HepG2 (cell line): ENCODE measurements at regions not wholly inside any gene's neighbourhood (a gene's known extent, or its start where the extent isn't known, plus 50 kb on each side); places are given as distances from the start of the nearest gene placed in this dataset.

Experiments
- ATAC-seq: fragments of 200-7000 bp; cut with Tn5 transposase; 3 replicates; pipeline ENCODE4 v1.9.1; 2020; ENCODE audit warnings: mild to moderate bottlenecking, moderate library complexity
- BruUV-seq: library from RNA; stranded (reverse); fragments of 400-500 nt; replicated peaks from 2 replicates; lab custom pipeline; 2021; lab: Mats Ljungman, UMichigan
- CTCF ChIA-PET: fragments of 300-600 bp; formaldehyde crosslinking; extraction: SDS; loops from one replicate; lab custom pipeline; 2021; ENCODE audit warnings: low total read pairs, inconsistent platforms, low intra/inter-chr PET ratio; lab: Yijun Ruan, JAX
- POLR2A ChIA-PET: fragments of 350-600 bp; sonication (Branson Sonifier 250); formaldehyde crosslinking; loops from one replicate; lab custom pipeline; 2020; ENCODE audit warnings: antibody characterized with exemption, inconsistent platforms; lab: Yijun Ruan, JAX
- DNase-seq: peaks from one replicate; pipeline ENCODE4 v3.0.0-alpha.2; 2015; ENCODE audit warnings: low spot score
- FAIRE-seq: peaks from 3 replicates; lab custom pipeline; 2011; peaks lifted over from hg19 to GRCh38; lab: Jason Lieb, UNC
- H2AFZ ChIP-seq: one replicate; pipeline ENCODE4 v1.6.1; 2011; ENCODE audit warnings: low read length, inconsistent platforms
- H3K27ac ChIP-seq: fragments of 300-600 bp; 3 replicates; pipeline ENCODE4 v1.8.0; 2011; ENCODE audit warnings: mixed run types, mild to moderate bottlenecking, mixed read lengths, low read length, inconsistent platforms; ENCODE audit not compliant: insufficient read depth; ENCODE audit errors: extremely low read length
- H3K27me3 ChIP-seq, 2 experiments: fragments of 200-600 bp in 1 of 2; 2 replicates in 1 of 2; 3 replicates in 1 of 2; pipeline versions ENCODE4 v1.6.0 to v1.8.0; 2011; ENCODE audit warnings: low read length in 2 of 2, mild to moderate bottlenecking in 2 of 2, moderate library complexity in 2 of 2, inconsistent platforms in 1 of 2; ENCODE audit not compliant: insufficient read depth in 2 of 2, control insufficient read depth in 1 of 2
- H3K36me3 ChIP-seq, 2 experiments: fragments of 200-600 bp in 1 of 2; replicated peaks in 1 of 2; 2 replicates in 1 of 2; 3 replicates in 1 of 2; pipeline versions ENCODE4 v1.5.1 to v1.8.0; 2011; ENCODE audit warnings: low read length in 2 of 2, inconsistent platforms in 1 of 2; ENCODE audit not compliant: insufficient read depth in 2 of 2, control insufficient read depth in 1 of 2
- H3K4me1 ChIP-seq: 2 replicates; pipeline ENCODE4 v1.5.1; 2012; ENCODE audit warnings: low read length, inconsistent platforms; ENCODE audit not compliant: insufficient read depth
- H3K4me2 ChIP-seq: 2 replicates; pipeline ENCODE4 v1.6.0; 2011; ENCODE audit warnings: low read depth, low read length, inconsistent platforms
- H3K4me3 ChIP-seq, 3 experiments: fragments of 200-600 bp in 1 of 3; sonication (generic), shearing (Covaris generic) in 1 of 3; replicated peaks in 1 of 3; 2 replicates each; pipeline ENCODE4 v1.5.1; 2011 to 2016; ENCODE audit warnings: low read length in 3 of 3, inconsistent platforms in 2 of 3, low read depth in 2 of 3, mild to moderate bottlenecking in 2 of 3, control low read depth in 1 of 3, mixed read lengths in 1 of 3; ENCODE audit not compliant: insufficient read depth in 1 of 3
- H3K79me2 ChIP-seq: one replicate; pipeline ENCODE4 v1.6.1; 2011; ENCODE audit warnings: low read length, inconsistent platforms; ENCODE audit not compliant: insufficient read depth
- H3K9ac ChIP-seq: 2 replicates; pipeline ENCODE4 v1.6.0; 2011; ENCODE audit warnings: mild to moderate bottlenecking, low read depth, low read length, inconsistent platforms; ENCODE audit not compliant: insufficient read depth
- H3K9me3 ChIP-seq: 2 replicates; pipeline ENCODE4 v1.5.1; 2012; ENCODE audit warnings: mild to moderate bottlenecking, low read length
- H4K20me1 ChIP-seq: 2 replicates; pipeline ENCODE4 v1.6.0; 2011; ENCODE audit warnings: inconsistent platforms, mild to moderate bottlenecking, low read length, moderate library complexity; ENCODE audit not compliant: insufficient read depth
- AGO1 ChIP-seq: fragments of 200-400 bp; formaldehyde crosslinking; IDR thresholded peaks from 2 replicates; pipeline ENCODE4 v1.6.1; 2017; ENCODE audit warnings: mild to moderate bottlenecking, low read depth, low read length, moderate library complexity; ENCODE audit not compliant: poor library complexity, severe bottlenecking
- FIP1L1 ChIP-seq: fragments of 200-400 bp; formaldehyde crosslinking; IDR thresholded peaks from 2 replicates; pipeline ENCODE4 v1.6.1; 2018; ENCODE audit warnings: low read depth, mild to moderate bottlenecking, low read length, moderate library complexity, borderline replicate concordance; ENCODE audit not compliant: insufficient read depth
- GATAD1 ChIP-seq: IDR thresholded peaks from 2 replicates; pipeline ENCODE4 v1.6.1; 2016; ENCODE audit warnings: missing genetic modification reagents, missing compliant biosample characterization
- HMGA1 ChIP-seq: sonication (generic); formaldehyde crosslinking; conservative IDR thresholded peaks from 2 replicates; pipeline ENCODE4 v1.4.0; 2020; ENCODE audit warnings: missing genetic modification reagents
- KLF15 ChIP-seq: sonication (generic); formaldehyde crosslinking; IDR thresholded peaks from 2 replicates; pipeline ENCODE4 v1.8.1; 2023; ENCODE audit warnings: borderline replicate concordance, mild to moderate bottlenecking, inconsistent platforms, missing genetic modification reagents, mixed read lengths
- MBD4 ChIP-seq: IDR thresholded peaks from 2 replicates; pipeline ENCODE4 v1.6.1; 2012; ENCODE audit warnings: low read length, inconsistent platforms, borderline replicate concordance
- NFIC ChIP-seq: IDR thresholded peaks from 2 replicates; pipeline ENCODE4 v1.6.1; 2012; ENCODE audit warnings: mild to moderate bottlenecking, low read length, inconsistent platforms
- ZFP62 ChIP-seq: sonication (generic); formaldehyde crosslinking; IDR thresholded peaks from 2 replicates; pipeline ENCODE4 v1.4.0; 2020; ENCODE audit warnings: missing genetic modification reagents
- ZFX ChIP-seq: sonication (generic); formaldehyde crosslinking; IDR thresholded peaks from 2 replicates; pipeline ENCODE4 v1.4.0; 2020; ENCODE audit warnings: mild to moderate bottlenecking, low read depth, missing genetic modification reagents, moderate library complexity
- ZNF180 ChIP-seq: sonication (generic); formaldehyde crosslinking; IDR thresholded peaks from 2 replicates; pipeline ENCODE4 v1.4.0; 2020; ENCODE audit warnings: low read depth, missing genetic modification reagents, borderline replicate concordance
- ZNF256 ChIP-seq: sonication (generic); formaldehyde crosslinking; conservative IDR thresholded peaks from 2 replicates; pipeline ENCODE4 v1.4.0; 2020; ENCODE audit warnings: missing genetic modification reagents
- ZSCAN25 ChIP-seq: sonication (generic); formaldehyde crosslinking; IDR thresholded peaks from 2 replicates; pipeline ENCODE4 v1.8.0; 2022; ENCODE audit warnings: mild to moderate bottlenecking, missing genetic modification reagents
- WGBS: methylation state at CpG from one replicate; pipeline ENCODE4 v1.1.6; 2017; ENCODE audit warnings: low lambda C conversion rate; 5-methylcytosine and 5-hydroxymethylcytosine counted together
- in situ Hi-C: cut with HindIII; loops from 2 replicates; pipeline ENCODE4 v1.10.0; 2017; ENCODE audit warnings: low pct_unique_long_range_greater_than_20kb; ENCODE audit not compliant: extremely low pct_ligation_motif_present
- intact Hi-C: fragments of 100-400 bp; cut with micrococcal nuclease; formaldehyde crosslinking; loops from one replicate; pipeline ENCODE4 v1.10.0; 2022; ENCODE audit not compliant: unreplicated experiment
- TF ChIP-seq, protein P1 (sequence below): sonication (generic); formaldehyde crosslinking; IDR thresholded peaks from 2 replicates; pipeline ENCODE4 v1.4.0; 2020; ENCODE audit warnings: missing genetic modification reagents

- TF ChIP-seq, protein P1, sequence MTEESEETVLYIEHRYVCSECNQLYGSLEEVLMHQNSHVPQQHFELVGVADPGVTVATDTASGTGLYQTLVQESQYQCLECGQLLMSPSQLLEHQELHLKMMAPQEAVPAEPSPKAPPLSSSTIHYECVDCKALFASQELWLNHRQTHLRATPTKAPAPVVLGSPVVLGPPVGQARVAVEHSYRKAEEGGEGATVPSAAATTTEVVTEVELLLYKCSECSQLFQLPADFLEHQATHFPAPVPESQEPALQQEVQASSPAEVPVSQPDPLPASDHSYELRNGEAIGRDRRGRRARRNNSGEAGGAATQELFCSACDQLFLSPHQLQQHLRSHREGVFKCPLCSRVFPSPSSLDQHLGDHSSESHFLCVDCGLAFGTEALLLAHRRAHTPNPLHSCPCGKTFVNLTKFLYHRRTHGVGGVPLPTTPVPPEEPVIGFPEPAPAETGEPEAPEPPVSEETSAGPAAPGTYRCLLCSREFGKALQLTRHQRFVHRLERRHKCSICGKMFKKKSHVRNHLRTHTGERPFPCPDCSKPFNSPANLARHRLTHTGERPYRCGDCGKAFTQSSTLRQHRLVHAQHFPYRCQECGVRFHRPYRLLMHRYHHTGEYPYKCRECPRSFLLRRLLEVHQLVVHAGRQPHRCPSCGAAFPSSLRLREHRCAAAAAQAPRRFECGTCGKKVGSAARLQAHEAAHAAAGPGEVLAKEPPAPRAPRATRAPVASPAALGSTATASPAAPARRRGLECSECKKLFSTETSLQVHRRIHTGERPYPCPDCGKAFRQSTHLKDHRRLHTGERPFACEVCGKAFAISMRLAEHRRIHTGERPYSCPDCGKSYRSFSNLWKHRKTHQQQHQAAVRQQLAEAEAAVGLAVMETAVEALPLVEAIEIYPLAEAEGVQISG (CRISPR knock-in tag), result no peak
- TF ChIP-seq MBD4, result no peak
Measured at GRCh38 chrX:64843224-64843623, 133.0 kb downstream of the ZC4H2 start (continued).

- TF ChIP-seq AGO1, result no peak
- TF ChIP-seq NFIC, result no peak
- no peak for TF ChIP-seq HMGA1 (CRISPR knock-in tag)
- no peak for TF ChIP-seq KLF15 (CRISPR knock-in tag)
- no peak for TF ChIP-seq ZFP62
- TF ChIP-seq ZNF180 (CRISPR knock-in tag), result no peak
- no peak for TF ChIP-seq ZFX (CRISPR knock-in tag)
- no peak for TF ChIP-seq ZNF256 (CRISPR knock-in tag)
- TF ChIP-seq FIP1L1, result no peak
- TF ChIP-seq GATAD1 (CRISPR knock-in tag), result no peak
- no peak for TF ChIP-seq ZSCAN25
- H3K4me2 ChIP-seq, result no peak overlapping the region
- H3K9ac ChIP-seq, result no peak overlapping the region
- 11% methylated on average over 4 of the region's 4 CpGs for WGBS
- H3K79me2 ChIP-seq, result no peaks in the 10 kb centered on the region
- H3K4me3 ChIP-seq, result no peak overlapping the region
- H4K20me1 ChIP-seq, result no peaks in the 10 kb centered on the region
- no peaks in the 10 kb centered on the region for H3K9me3 ChIP-seq
- H2AFZ ChIP-seq, result no peak overlapping the region
- no TSS peak for BruUV-seq
- FAIRE-seq, result no peak
- ChIA-PET CTCF (no interaction called here), POLR2A (no interaction called here)
- ATAC-seq, result no peak
- H3K27me3 ChIP-seq, result no peaks in the 10 kb centered on the region
- no peak overlapping the region for H3K27ac ChIP-seq
- H3K4me1 ChIP-seq, result no peaks in the 10 kb centered on the region
- DNase-seq, result no peak
- in situ Hi-C loops, result no loop called here
- intact Hi-C loops, result no loop called here
- no peaks in the 10 kb centered on the region for H3K36me3 ChIP-seq
Measured at GRCh38 chrX:64842492-64842891, 133.8 kb downstream of the ZC4H2 start.
